ENCODE measurements at regions not wholly inside any gene's neighbourhood (a gene's known extent, or its start where the extent isn't known, plus 50 kb on each side); places are given as distances from the start of the nearest gene placed in this dataset.

DNA sequence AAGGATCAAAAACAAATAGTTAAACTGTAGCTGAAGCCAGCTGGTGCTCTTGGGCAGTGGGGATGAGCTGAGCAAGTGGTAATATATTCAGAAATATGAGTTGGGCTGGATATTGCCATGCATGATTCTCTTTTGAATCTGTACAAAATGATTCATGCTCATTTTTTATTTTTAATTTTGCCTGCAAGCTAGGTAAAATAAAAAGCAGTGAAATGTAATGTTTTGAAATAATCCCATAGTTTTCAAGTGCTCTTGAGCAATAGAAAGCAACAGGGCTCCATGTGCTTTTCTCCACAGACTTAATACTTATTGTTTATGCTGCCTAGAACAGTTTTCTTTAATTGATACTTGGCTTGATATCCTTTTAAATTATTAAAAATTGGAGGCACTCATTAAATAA lies 489.3 kb downstream of the TLE4 start:
- no peak overlapping the region for H3K4me3 ChIP-seq
- H4K20me1 ChIP-seq (ENCODE audit: insufficient read depth), result no peaks in the 10 kb centered on the region
- no peak for TF ChIP-seq EZH2 (IDR thresholded peaks at IDR 0.05; ENCODE audit: low read depth)
- TF ChIP-seq CTCF (conservative IDR thresholded peaks at IDR 0.05), result no peak
- H3K4me1 ChIP-seq (replicated peaks; ENCODE audit: insufficient read depth), result no peaks in the 10 kb centered on the region
- H3K79me2 ChIP-seq (ENCODE audit: low read depth), result no peaks in the 10 kb centered on the region
- no TSS peak for BruUV-seq (replicated peaks)
- no peak overlapping the region for H2AFZ ChIP-seq
- no peaks in the 10 kb centered on the region for H3F3A ChIP-seq (ENCODE audit: insufficient read depth, low read depth)
- CTCF ChIA-PET, result no interaction called here
- H3K9me2 ChIP-seq (ENCODE audit: insufficient read depth), result no peaks in the 10 kb centered on the region
- H3K4me2 ChIP-seq, result no peak overlapping the region
- intact Hi-C loops (cut with micrococcal nuclease; ENCODE audit: unreplicated experiment), result no loop called here
- DNase-seq, result no peak
- H3K9me3 ChIP-seq (ENCODE audit: insufficient read depth, low read depth), result no peaks in the 10 kb centered on the region
- no peaks in the 10 kb centered on the region for H3K36me3 ChIP-seq (ENCODE audit: low read depth)
- POLR2A ChIA-PET (ENCODE audit: unreplicated experiment), result no interaction called here
- H3K27ac ChIP-seq, result no peak overlapping the region
- no peaks in the 10 kb centered on the region for H3K27me3 ChIP-seq (ENCODE audit: insufficient read depth, low read depth)

- no peaks in the 10 kb centered on the region for H3K4me1 ChIP-seq (replicated peaks; ENCODE audit: insufficient read depth)
- intact Hi-C loops (cut with micrococcal nuclease; ENCODE audit: unreplicated experiment), result no loop called here
- no peak for TF ChIP-seq EZH2 (IDR thresholded peaks at IDR 0.05; ENCODE audit: low read depth)
- no peak for TF ChIP-seq CTCF (conservative IDR thresholded peaks at IDR 0.05)
- no peaks in the 10 kb centered on the region for H3K27me3 ChIP-seq (ENCODE audit: insufficient read depth, low read depth)
- POLR2A ChIA-PET (ENCODE audit: unreplicated experiment), result no interaction called here
- CTCF ChIA-PET, result no interaction called here
- no peaks in the 10 kb centered on the region for H3F3A ChIP-seq (ENCODE audit: insufficient read depth, low read depth)
- H3K9me2 ChIP-seq (ENCODE audit: insufficient read depth), result no peaks in the 10 kb centered on the region
- no peaks in the 10 kb centered on the region for H3K9me3 ChIP-seq (ENCODE audit: insufficient read depth, low read depth)
- no peak overlapping the region for H3K4me3 ChIP-seq
- H3K79me2 ChIP-seq (ENCODE audit: low read depth), result no peaks in the 10 kb centered on the region
- H3K4me2 ChIP-seq, result no peak overlapping the region
- H4K20me1 ChIP-seq (ENCODE audit: insufficient read depth), result no peaks in the 10 kb centered on the region
- DNase-seq, result no peak
- BruUV-seq (replicated peaks), result no TSS peak
- H3K36me3 ChIP-seq (ENCODE audit: low read depth), result no peaks in the 10 kb centered on the region
- no peak overlapping the region for H2AFZ ChIP-seq
- no peak overlapping the region for H3K27ac ChIP-seq
Observed at GRCh38 chr9:80059979-80060378, 488.2 kb downstream of the TLE4 start.

DNA sequence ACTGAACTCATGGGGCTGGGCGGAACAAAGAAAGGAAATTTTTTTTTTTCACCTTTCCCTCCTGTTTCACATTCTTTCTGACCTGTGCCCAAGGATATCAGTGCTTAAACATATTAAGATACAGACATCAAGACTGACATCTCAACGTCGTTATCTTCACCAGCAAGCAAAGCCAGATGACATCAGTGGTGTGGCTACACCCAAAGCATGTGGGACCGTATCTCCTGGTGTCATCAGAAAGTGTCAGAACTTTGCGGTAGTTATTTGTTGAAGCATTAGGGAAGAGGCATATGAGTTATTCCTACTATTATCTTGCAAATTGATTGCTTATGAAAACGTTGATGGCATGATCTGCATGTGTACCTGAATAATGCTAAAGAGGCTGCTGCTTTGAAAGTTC lies 487.4 kb downstream of the TLE4 start:
- H3K9me2 ChIP-seq (ENCODE audit: insufficient read depth), result no peaks in the 10 kb centered on the region
- DNase-seq, result no peak
- intact Hi-C loops (cut with micrococcal nuclease; ENCODE audit: unreplicated experiment), result no loop called here
- no peaks in the 10 kb centered on the region for H4K20me1 ChIP-seq (ENCODE audit: insufficient read depth)
- no peaks in the 10 kb centered on the region for H3K79me2 ChIP-seq (ENCODE audit: low read depth)
- no peaks in the 10 kb centered on the region for H3F3A ChIP-seq (ENCODE audit: insufficient read depth, low read depth)
- no peak overlapping the region for H3K27ac ChIP-seq
- H3K4me2 ChIP-seq, result no peak overlapping the region
- no peaks in the 10 kb centered on the region for H3K27me3 ChIP-seq (ENCODE audit: insufficient read depth, low read depth)
- CTCF ChIA-PET, result no interaction called here
- no peaks in the 10 kb centered on the region for H3K4me1 ChIP-seq (replicated peaks; ENCODE audit: insufficient read depth)
- H2AFZ ChIP-seq, result no peak overlapping the region
- POLR2A ChIA-PET (ENCODE audit: unreplicated experiment), result no interaction called here
- H3K4me3 ChIP-seq, result no peak overlapping the region
- no TSS peak for BruUV-seq (replicated peaks)
- no peak for TF ChIP-seq EZH2 (IDR thresholded peaks at IDR 0.05; ENCODE audit: low read depth)
- no peak for TF ChIP-seq CTCF (conservative IDR thresholded peaks at IDR 0.05)
- no peaks in the 10 kb centered on the region for H3K36me3 ChIP-seq (ENCODE audit: low read depth)
- no peaks in the 10 kb centered on the region for H3K9me3 ChIP-seq (ENCODE audit: insufficient read depth, low read depth)
